Retina (tissue), 1 donor: ENCODE measurements at regions not wholly inside any gene's neighbourhood (a gene's known extent, or its start where the extent isn't known, plus 50 kb on each side); places are given as distances from the start of the nearest gene placed in this dataset.

Experiments
- DNase-seq: peaks from one replicate; pipeline ENCODE4 v3.0.0-alpha.2; 2016

DNA sequence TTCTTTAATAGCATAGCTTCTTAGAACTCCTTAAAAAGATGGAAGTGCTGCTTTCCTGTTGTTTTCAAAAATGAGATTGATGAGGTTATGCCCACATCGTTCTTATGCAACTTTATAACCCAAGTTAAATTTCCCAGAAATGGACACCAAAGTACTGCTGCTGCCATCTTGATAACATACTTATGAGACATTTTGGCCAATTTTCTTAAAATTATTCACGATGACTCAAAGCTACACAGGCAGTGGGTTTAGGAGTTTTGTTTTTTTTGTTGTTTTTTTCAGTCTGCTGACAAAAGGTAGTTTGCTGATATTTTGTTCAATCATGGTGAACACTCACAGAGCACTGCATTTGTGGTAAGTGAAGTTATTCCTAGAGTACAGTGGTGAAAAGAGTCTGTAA, 54.9 kb upstream of the RFC3 start:
- DNase-seq = no peak

DNA sequence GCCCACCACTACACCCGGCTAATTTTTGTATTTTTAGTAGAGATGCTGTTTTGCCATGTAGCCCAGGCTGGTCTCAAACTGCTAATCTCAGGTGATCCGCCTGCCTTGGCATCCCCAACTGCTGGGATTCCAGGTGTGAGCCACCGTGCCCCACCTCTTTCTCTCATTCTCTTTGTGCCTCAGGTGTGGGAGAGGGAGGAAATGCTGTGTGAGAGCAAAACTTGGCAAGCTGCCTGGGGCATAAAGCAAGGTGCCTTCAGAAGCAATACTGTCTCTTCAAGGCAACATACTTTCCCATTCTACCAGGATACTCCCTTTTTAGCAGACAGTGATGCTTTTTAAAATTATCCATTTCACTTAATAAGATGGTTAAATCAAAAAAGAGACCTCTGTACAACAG, 53.2 kb upstream of the RFC3 start:
- no peak for DNase-seq

- no peak for DNase-seq
These were observed 51.4 kb upstream of the RFC3 start for GRCh38 chr13:33766329-33767123.

DNA sequence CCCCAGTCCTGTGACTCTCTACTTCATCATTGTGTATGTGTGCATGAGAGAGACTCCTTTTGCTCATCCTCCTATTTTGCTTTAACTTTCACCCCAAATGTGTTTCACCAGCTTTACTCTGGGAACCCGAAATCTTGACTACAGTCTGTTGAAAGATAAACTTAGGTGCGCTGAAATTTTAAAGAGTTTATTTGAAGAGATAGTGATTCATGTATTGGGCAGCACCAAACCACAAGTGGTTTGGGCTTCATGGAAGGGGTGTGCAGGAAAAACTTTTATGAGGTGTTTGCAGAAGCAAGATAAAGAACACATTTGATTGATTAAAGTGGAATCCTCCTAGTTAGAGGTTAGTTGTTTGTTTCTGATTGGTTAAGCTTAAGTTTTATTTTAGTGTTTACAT, 50.8 kb upstream of the RFC3 start:
- DNase-seq = no peak
